NOMO-1 treated with DMSO at 0.1 percent for 48 hours (cell line): ENCODE measurements at regions not wholly inside any gene's neighbourhood (a gene's known extent, or its start where the extent isn't known, plus 50 kb on each side); places are given as distances from the start of the nearest gene placed in this dataset.

Experiments used
- DNase-seq: peaks from one replicate; lab custom pipeline; 2025; ENCODE audit not compliant: unreplicated experiment; lab: John Stamatoyannopoulos, UW

- DNase-seq, result no peak
These were observed 495.5 kb upstream of the SGCD start for GRCh38 chr5:155831491-155831890.

DNA sequence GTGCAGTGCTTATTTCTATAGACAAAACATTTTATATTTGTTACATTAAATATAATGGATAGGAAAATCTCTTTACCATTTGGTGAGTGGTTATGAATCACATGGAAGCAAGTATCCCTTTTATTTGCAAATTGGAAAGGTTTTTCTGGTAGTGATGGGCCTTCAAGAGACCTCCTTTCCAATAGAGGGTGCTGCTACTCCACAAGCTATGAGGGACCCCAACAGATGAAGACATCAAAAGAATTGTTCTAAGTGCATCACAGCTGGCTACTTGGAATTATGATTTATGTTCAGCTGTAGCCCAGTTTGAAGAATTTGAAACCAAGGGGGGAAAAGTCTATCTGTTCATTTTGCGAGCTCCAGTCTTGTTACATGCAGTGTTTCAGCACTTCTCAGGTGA is 493.7 kb upstream of the SGCD start:
- no peak for DNase-seq

DNA sequence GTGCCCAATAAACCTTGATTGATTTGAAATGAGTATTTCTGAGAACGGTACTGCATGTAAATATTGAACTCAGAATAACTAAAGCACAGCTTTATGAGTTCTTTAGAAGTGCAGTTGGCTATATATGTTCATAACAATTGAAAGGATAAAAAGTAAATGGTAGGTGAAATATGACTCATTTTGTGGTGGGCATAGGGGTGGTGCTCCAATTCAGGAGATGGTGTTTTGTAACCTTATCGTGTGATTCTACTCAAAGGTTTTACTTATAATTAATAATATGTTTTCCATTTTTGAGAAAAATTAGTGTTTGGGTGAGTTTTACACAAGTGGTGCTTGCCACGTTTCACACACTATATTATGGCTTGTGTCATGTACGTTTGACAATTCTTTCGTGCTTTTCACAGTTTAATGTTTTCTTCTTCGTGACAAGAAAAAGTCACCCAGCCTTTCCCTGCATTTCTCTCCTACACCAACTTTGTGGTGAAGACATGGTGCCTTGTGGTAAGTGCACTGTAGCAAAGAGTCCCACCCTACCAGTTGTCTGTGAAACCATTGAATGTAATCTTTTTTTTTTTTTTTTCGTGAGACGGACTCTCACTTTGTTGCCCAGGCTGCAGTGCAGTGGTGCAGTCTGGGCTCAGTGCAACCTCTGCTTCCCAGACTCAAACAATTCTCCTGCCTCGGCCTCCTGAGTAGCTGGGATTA is 492.5 kb upstream of the SGCD start:
- no peak for DNase-seq

- no peak for DNase-seq
These were observed 490.7 kb upstream of the SGCD start for GRCh38 chr5:155836089-155836803.

GRCh38 chr5:155838394-155838793 is 488.6 kb upstream of the SGCD start:
- no peak for DNase-seq

- no peak for DNase-seq
These were observed 487.5 kb upstream of the SGCD start for GRCh38 chr5:155839251-155840037.

DNA sequence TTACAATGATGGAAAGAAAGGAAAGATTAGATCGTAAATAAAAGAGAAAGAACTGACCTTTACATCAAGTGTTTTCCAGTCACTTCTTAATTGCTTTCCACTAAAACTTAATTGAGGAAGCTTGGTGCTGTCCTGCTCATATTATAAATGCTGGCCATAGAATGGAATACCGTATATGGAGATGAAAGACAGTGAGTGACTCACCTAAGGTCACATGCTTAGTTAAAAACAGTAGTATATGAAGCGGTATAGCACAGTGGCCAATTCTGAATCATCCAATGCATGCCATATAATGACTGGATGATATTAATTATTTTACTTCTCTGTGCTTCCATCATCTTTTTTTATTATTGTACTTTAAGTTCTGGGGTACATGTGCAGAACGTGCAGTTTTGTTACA is 482.4 kb upstream of the SGCD start:
- DNase-seq, result no peak

DNA sequence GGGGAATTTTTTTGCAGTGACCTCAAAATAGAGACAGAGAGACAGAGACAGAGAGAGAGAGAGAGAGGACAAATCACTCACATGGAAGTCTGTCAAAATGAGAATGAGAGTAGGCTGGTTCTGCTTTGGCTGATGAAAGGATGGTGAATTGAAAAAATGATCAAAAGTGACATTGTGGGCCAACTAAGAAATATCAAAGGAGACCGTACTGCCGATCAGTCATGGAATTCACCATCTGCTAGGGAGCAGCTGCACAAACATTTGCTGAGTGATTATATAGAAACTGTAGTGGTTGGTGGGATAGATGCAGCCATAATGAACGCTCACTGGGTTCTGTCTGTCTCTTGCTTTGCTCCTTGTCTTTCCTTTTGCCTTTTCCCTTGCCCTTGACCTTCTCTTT is 476.6 kb upstream of the SGCD start:
- no peak for DNase-seq

DNA sequence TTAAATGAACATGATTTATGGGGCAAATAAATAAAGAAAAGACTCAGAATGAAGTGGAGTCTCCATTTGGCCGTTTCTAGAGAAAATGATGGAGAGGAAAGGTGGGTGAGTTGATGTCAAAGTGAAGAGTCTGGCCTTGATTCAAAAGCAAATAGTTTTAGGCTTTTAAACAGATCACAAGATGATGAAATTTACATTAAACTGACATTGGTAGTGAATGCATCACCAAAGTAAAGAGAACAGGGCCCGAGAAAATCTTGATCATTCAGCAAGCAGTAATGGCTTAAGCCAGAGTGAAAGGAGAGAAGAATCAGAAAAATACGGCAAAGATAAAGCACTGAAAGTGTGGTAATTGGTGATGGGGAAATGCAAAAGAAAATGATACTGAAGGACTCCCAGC is 460.0 kb upstream of the SGCD start:
- DNase-seq, result no peak

DNA sequence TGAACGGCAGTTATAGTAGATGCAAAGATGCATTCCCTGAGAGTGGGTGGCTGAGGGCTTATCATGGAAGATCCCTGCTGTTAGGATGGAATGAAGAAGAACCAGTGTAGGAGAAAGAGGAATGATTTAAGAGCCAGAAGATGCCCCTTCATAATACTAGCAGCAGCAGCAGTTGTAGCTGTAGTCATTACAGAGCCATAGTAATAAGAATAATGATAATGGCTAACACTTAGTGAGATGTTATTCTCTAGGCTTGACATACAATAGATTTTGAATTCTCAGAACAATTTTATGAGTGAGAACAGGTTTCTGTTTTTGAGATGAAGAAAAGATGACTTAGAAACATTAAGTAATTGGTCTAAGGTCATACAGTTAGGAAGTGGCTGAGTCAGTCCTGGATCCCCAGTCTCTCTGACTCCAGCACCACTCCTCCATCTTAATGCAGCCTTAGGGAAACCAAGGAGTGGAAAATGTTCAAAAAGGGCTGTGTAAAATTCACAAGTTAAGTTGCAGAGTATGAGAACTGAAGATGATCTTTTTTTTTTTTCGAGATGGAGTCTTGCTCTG is 459.4 kb upstream of the SGCD start:
- no peak for DNase-seq

DNA sequence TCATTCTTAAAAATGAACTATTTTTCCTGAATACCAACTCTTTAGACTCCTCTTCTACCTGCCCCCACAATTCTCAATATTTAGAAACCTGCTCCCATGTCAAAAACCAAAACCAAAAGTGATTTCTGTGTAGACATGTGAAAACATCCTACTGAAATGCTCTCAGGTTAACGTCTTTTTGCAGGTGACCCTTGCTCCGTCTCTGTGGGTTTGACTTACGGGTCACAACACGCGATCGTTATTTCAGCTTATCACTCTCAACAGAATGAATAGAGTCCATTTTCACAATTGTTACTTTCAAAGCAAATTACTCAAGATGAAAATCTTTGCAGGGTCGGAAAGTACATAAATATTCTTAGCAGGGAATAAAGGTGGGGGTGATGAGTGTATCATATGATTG is 456.3 kb upstream of the SGCD start:
- DNase-seq, result no peak

DNA sequence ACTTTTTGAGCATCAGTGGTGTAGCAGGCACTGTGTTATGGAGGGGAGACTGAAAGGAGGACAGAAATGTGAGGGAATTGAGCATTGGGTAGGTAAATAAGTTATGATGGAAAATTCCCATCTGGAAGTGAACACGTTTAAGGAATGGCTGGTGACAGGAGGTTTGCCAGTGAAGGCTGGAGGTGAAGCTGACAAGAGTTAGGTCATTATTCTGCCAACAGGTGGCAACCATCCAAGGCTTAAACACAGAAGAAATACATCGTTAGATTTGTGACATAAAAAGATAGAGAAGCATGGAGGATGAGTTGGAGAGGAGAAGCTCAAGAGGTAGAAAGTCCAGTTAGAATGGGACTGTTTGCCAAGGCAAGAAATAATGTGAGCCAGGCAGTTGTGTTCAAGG is 455.3 kb upstream of the SGCD start:
- DNase-seq, result no peak

- no peak for DNase-seq
These were observed 454.2 kb upstream of the SGCD start for GRCh38 chr5:155872629-155873220.

DNA sequence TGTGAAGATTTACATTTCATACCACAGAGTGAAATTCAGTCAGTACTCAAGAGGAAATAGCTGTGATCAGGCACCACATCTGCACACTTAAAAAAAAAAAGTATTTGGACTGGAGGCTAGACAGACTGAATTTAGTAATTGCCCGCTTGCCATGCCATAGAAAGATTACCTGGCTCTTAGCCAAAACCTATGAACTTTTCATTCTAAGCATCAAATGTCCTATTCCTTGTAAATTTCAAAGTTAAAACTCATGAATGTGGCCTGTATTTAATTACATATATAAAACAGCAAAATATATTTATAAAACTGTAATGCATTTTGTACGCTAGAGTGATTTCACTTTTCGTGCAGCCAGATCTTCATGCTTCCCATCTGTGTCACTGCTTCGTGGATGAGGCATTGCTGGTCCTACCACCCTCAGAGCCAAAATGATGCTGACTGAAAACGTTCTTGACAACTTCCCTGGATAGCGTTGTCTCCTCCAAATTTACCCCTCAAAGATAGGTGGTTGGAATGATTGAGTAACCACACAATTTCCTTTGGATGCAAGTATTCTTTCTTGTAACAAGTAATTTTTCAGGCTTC is 447.9 kb upstream of the SGCD start:
- DNase-seq, result no peak

- DNase-seq, result no peak
These were observed 442.9 kb upstream of the SGCD start for GRCh38 chr5:155884041-155884440.

DNA sequence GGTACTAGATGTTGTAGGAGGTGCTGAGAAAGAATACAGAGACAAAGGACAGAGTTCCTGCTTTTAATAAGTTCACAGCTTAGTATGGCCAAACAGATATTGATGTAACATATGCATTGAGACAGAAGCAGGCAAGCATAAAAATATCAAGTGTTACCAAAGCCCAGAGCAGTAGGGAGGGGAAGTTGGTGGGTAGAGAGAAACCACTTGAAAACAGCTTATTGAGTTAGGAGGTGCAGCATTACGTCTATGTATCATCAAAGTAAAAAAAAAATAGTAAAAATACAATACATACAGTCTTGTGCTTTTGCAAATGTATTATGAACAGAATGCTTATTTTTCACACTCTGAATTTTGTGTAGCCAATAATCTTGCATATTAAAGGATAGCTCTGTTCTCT is 441.8 kb upstream of the SGCD start:
- no peak for DNase-seq

DNA sequence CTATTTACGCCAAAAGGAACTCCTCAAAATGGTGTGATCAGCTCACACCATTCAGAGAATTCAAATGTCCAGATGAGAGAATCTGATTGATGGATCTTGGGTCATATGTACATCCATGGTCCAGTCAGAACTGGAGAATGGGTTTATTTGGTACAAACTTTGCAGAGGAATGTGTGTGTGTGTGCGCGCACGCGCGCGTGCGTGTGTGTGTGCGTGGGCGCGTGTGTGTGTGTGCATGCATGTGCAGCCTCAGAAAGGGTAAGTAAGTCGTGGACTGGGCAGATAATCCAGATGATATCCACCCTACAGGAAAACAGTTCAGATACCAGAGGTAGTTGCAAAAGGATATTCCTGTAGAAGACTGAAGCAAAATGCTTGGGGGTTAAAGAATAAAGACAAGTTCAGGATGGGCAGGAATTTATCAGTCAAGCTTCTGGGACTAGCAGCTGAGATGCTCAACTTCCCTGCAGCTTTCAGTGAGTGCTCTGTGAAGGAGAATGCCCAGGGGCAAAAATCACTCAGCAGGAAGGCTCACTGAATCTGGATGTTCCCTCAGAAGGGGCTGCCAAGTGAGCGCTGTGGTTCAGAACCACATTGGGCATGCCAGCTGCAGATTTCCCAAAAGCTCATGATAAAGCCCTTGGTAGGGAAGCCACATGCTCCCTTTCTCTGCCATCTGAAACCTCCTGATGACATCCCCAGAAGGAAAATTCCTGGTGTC is 440.5 kb upstream of the SGCD start:
- no peak for DNase-seq

GRCh38 chr5:155895484-155895883 is 431.5 kb upstream of the SGCD start:
- no peak for DNase-seq

DNA sequence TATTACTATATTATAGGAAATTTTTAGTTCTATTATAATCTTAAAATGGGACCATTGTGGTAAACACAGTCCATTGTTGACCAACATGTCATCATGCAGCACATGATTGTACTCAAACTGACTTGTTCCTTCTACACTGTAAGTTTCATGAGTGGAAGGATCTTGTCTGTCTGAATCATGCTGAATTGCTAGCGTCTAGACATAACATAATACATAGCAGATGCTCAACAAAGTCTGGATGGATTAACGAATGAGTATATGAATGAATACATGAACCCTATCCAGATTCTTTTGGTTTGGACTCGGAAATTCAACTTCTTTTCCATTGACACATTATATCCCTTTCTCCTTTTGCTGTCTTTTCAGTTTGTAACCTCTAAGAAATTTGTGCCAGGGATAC is 429.2 kb upstream of the SGCD start:
- DNase-seq, result no peak

- DNase-seq, result no peak
These were observed 428.7 kb upstream of the SGCD start for GRCh38 chr5:155898284-155898683.
